IMR-90 (cell line): ENCODE measurements at regions not wholly inside any gene's neighbourhood (a gene's known extent, or its start where the extent isn't known, plus 50 kb on each side); places are given as distances from the start of the nearest gene placed in this dataset.
A peak's percentile ranks its signal among the peaks of the same experiment; 100 is the strongest.

Experiments used
- ATAC-seq: fragments of 200-7000 bp; cut with Tn5 transposase; 2 replicates; pipeline ENCODE4 v1.9.1; 2020; ENCODE audit warnings: low read depth, mild to moderate bottlenecking, moderate library complexity
- BruUV-seq: library from RNA; stranded (reverse); fragments of 400-500 nt; replicated peaks from 2 replicates; lab custom pipeline; 2021; lab: Mats Ljungman, UMichigan
- CTCF ChIA-PET: fragments of 300-600 bp; formaldehyde crosslinking; extraction: SDS; loops from one replicate; lab custom pipeline; 2021; ENCODE audit warnings: antibody characterized with exemption; lab: Yijun Ruan, JAX
- POLR2A ChIA-PET: fragments of 300-600 bp; sonication (Branson Sonifier 250); formaldehyde crosslinking; loops from one replicate; lab custom pipeline; 2022; ENCODE audit warnings: antibody characterized with exemption; ENCODE audit not compliant: unreplicated experiment; lab: Charles Lee
- DNase-seq: peaks from one replicate; pipeline ENCODE4 v3.0.0; 2013
- H2AFZ ChIP-seq: replicated peaks from 2 replicates; pipeline ENCODE3; 2013; ENCODE audit warnings: low read length, mild to moderate bottlenecking; ENCODE audit not compliant: poor library complexity
- H2AK5ac ChIP-seq: 2 replicates; pipeline ENCODE4 v1.6.1; 2013; ENCODE audit warnings: low read depth, low read length, inconsistent platforms
- H2AK9ac ChIP-seq: replicated peaks from 2 replicates; pipeline ENCODE3; 2013; ENCODE audit warnings: mild to moderate bottlenecking, low read depth, low read length, moderate library complexity; ENCODE audit not compliant: poor library complexity
- H2BK120ac ChIP-seq: 2 replicates; pipeline ENCODE4 v1.6.1; 2013; ENCODE audit warnings: low read depth, low read length, inconsistent platforms
- H2BK15ac ChIP-seq: 3 replicates; pipeline ENCODE4 v1.6.1; 2013; ENCODE audit warnings: low read depth, low read length, inconsistent platforms
- H2BK20ac ChIP-seq: 2 replicates; pipeline ENCODE4 v1.6.1; 2013; ENCODE audit warnings: low read depth, mild to moderate bottlenecking, inconsistent platforms, low read length, moderate library complexity
- H2BK5ac ChIP-seq: 2 replicates; pipeline ENCODE4 v1.6.1; 2013; ENCODE audit warnings: mild to moderate bottlenecking, low read depth, low read length, inconsistent platforms; ENCODE audit not compliant: poor library complexity, severe bottlenecking
- H3K14ac ChIP-seq: replicated peaks from 2 replicates; pipeline ENCODE4 v1.6.1; 2013; ENCODE audit warnings: low read depth, low read length, inconsistent platforms
- H3K18ac ChIP-seq: 2 replicates; pipeline ENCODE4 v1.6.1; 2013; ENCODE audit warnings: low read depth, low read length, control low read depth
- H3K23ac ChIP-seq: 2 replicates; pipeline ENCODE4 v1.6.1; 2013; ENCODE audit warnings: low read depth, low read length, inconsistent platforms
- H3K27ac ChIP-seq: 2 replicates; pipeline ENCODE4 v1.5.1; 2013; ENCODE audit warnings: mild to moderate bottlenecking, control low read depth, low read length; ENCODE audit not compliant: insufficient read depth
- H3K27me3 ChIP-seq: 2 replicates; pipeline ENCODE4 v1.6.1; 2013; ENCODE audit warnings: low read length; ENCODE audit not compliant: control insufficient read depth, insufficient read depth
- H3K36me3 ChIP-seq: 2 replicates; pipeline ENCODE4 v1.6.1; 2013; ENCODE audit warnings: low read length, mixed read lengths; ENCODE audit not compliant: control insufficient read depth, insufficient read depth
- H3K4ac ChIP-seq: 2 replicates; pipeline ENCODE4 v1.6.1; 2013; ENCODE audit warnings: low read depth, low read length, inconsistent platforms
- H3K4me1 ChIP-seq: 2 replicates; pipeline ENCODE4 v1.6.1; 2013; ENCODE audit warnings: low read length, mixed read lengths; ENCODE audit not compliant: control insufficient read depth, insufficient read depth
- H3K4me2 ChIP-seq: 2 replicates; pipeline ENCODE4 v1.6.1; 2013; ENCODE audit warnings: low read depth, mild to moderate bottlenecking, control low read depth, low read length, moderate library complexity
- H3K4me3 ChIP-seq: 2 replicates; pipeline ENCODE4 v1.5.1; 2013; ENCODE audit warnings: low read depth, mild to moderate bottlenecking, control low read depth, low read length, moderate library complexity; ENCODE audit not compliant: insufficient read depth
- H3K56ac ChIP-seq: 2 replicates; pipeline ENCODE4 v1.6.1; 2013; ENCODE audit warnings: low read length, inconsistent platforms; ENCODE audit not compliant: insufficient read depth; ENCODE audit errors: extremely low read depth
- H3K79me1 ChIP-seq, 2 experiments: 2 replicates each; pipeline ENCODE4 v1.6.1; 2013; ENCODE audit warnings: low read length in 2 of 2, inconsistent platforms in 1 of 2, low read depth in 1 of 2
- H3K9ac ChIP-seq: 2 replicates; pipeline ENCODE4 v1.6.1; 2013; ENCODE audit warnings: low read depth, low read length, control low read depth
- H3K9me1 ChIP-seq: 2 replicates; pipeline ENCODE4 v1.6.1; 2013; ENCODE audit warnings: low read length, inconsistent platforms; ENCODE audit not compliant: insufficient read depth
- H3K9me3 ChIP-seq: 2 replicates; pipeline ENCODE4 v1.6.1; 2013; ENCODE audit warnings: low read length; ENCODE audit not compliant: control insufficient read depth, insufficient read depth
- H4K20me1 ChIP-seq: 2 replicates; pipeline ENCODE4 v1.6.1; 2013; ENCODE audit warnings: low read length, inconsistent platforms; ENCODE audit not compliant: insufficient read depth
- H4K5ac ChIP-seq: 2 replicates; pipeline ENCODE4 v1.6.1; 2013; ENCODE audit warnings: mild to moderate bottlenecking, low read depth, low read length, control low read depth
- H4K8ac ChIP-seq, 2 experiments: 2 replicates each; pipeline ENCODE4 v1.6.1; 2013; ENCODE audit warnings: low read depth in 2 of 2, low read length in 2 of 2, control low read depth in 1 of 2, inconsistent platforms in 1 of 2
- H4K91ac ChIP-seq: 2 replicates; pipeline ENCODE4 v1.6.1; 2013; ENCODE audit warnings: low read depth, low read length, inconsistent platforms; ENCODE audit not compliant: insufficient read depth
- CHD1 ChIP-seq: IDR thresholded peaks from 2 replicates; pipeline ENCODE4 v1.6.1; 2012; ENCODE audit warnings: low read depth, low read length, improper control_type of control experiment
- CTCF ChIP-seq: conservative IDR thresholded peaks from 2 replicates; pipeline ENCODE4 v1.5.1; 2012; ENCODE audit warnings: mild to moderate bottlenecking, low read depth, low read length, improper control_type of control experiment
- FOS ChIP-seq: fragments of 150-350 bp; IDR thresholded peaks from 2 replicates; pipeline ENCODE4 v1.6.1; 2016; ENCODE audit warnings: low read depth, low read length
- MAFK ChIP-seq: IDR thresholded peaks from 2 replicates; pipeline ENCODE4 v1.6.1; 2012; ENCODE audit warnings: low read depth, low read length, improper control_type of control experiment
- MAZ ChIP-seq: IDR thresholded peaks from 2 replicates; pipeline ENCODE4 v1.6.1; 2012; ENCODE audit warnings: low read depth, mild to moderate bottlenecking, low read length, improper control_type of control experiment, moderate library complexity, borderline replicate concordance
- NFE2L2 ChIP-seq: fragments of 150-350 bp; IDR thresholded peaks from 2 replicates; pipeline ENCODE4 v1.6.1; 2016; ENCODE audit warnings: low read depth, mild to moderate bottlenecking, low read length
- RCOR1 ChIP-seq: IDR thresholded peaks from 2 replicates; pipeline ENCODE4 v1.6.1; 2012; ENCODE audit warnings: mild to moderate bottlenecking, low read length, improper control_type of control experiment; ENCODE audit not compliant: insufficient replicate concordance
- RFX5 ChIP-seq: IDR thresholded peaks from 2 replicates; pipeline ENCODE4 v1.8.0; 2012; ENCODE audit warnings: low read depth, mild to moderate bottlenecking, low read length, moderate library complexity
- SMC3 ChIP-seq: fragments of 150-350 bp; IDR thresholded peaks from 2 replicates; pipeline ENCODE4 v1.6.1; 2016; ENCODE audit warnings: low read depth, mild to moderate bottlenecking, antibody characterized with exemption, low read length, moderate library complexity
- WGBS, 2 experiments: methylation state at CpG; one replicate each; pipeline versions ENCODE4 v1.1.5 to v1.1.7; 2013; ENCODE audit warnings: missing lambda C conversion rate in 2 of 2; ENCODE audit not compliant: insufficient read length in 1 of 2; ENCODE audit errors: extremely low coverage in 2 of 2; 5-methylcytosine and 5-hydroxymethylcytosine counted together
- dilution Hi-C: fragments of 300-500 bp; cut with HindIII; formaldehyde crosslinking; loops from one replicate; pipeline ENCODE4 v1.14.3; 2018; ENCODE audit warnings: low sequenced_read_pairs; ENCODE audit not compliant: unreplicated experiment
- in situ Hi-C: fragments of 300-500 bp; cut with MboI; formaldehyde crosslinking; loops from 3 replicates; pipeline ENCODE4 v1.14.3; 2019; ENCODE audit warnings: low sequenced_read_pairs, inconsistent platforms, mixed read lengths
- intact Hi-C: fragments of 100-400 bp; cut with micrococcal nuclease; formaldehyde crosslinking; loops from 2 replicates; pipeline ENCODE4 v1.10.0; 2022

DNA sequence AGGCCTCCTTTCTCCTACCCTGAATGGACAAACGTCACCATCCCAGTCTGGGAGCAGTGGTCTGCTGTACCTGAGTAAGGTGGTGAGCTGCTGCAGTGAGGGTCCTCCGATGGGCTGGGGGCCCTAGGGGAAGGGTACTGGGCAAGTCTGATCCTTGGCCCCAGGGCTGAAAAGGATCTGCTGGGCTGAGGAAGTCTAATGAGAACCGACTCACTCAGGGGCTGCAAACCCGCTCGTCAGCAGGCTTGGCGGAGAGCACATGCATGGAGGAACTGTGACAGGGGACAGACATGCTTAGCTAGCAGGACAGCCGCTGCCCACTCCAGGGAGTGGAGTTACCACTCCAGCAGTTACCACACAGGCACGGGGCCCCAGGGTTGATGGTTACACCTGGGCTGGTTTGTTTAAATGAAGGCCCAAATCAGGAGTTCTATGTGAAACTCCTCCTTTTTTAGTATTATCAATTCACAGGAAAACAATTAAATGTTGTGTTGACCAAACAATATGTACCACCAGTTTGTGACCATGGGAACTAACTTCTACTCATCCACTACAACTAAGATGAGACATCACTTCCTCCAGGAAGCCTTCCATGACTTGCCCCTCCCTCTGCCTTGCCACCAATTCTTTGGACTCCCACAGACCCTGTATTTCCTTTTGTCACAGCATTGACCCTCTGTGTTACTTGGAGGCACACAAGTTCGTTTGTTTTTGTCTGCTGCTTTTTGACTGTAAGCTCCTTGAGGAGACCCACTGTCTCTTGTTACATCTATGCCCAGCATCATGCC is 56.1 kb upstream of the CPLX2 start:
- ChIA-PET POLR2A (interaction anchor here (0.6 kb wide), 1 partner anchor 12 kb away, joined by 3 read pairs; no protein-coding TSS in a partner anchor), CTCF (no interaction called here)
- H3K27ac ChIP-seq: no peak overlapping the region
- no peak overlapping the region for H2BK5ac ChIP-seq
- peaks cover 6% of the 10 kb centered on the region; the same call in 1 of the 2 replicates for H3K4me1 ChIP-seq
- H2AFZ ChIP-seq: peak overlapping the region; percentile 24
- no peak overlapping the region for H3K56ac ChIP-seq
- no peak overlapping the region; the same call in 1 of the 2 replicates for H3K4me2 ChIP-seq
- no peak overlapping the region; the same call in 1 of the 2 replicates for H3K18ac ChIP-seq
- no peaks in the 10 kb centered on the region for H3K9me1 ChIP-seq
- H3K23ac ChIP-seq: no peak overlapping the region
- no peak overlapping the region for H4K8ac ChIP-seq
- H4K20me1 ChIP-seq: no peaks in the 10 kb centered on the region
- in situ Hi-C loops (no loop called here), dilution Hi-C loops (no loop called here), intact Hi-C loops (no loop called here)
- H3K36me3 ChIP-seq: no peaks in the 10 kb centered on the region
- H3K79me1 ChIP-seq: no peaks in the 10 kb centered on the region
- ATAC-seq: no peak
- TF ChIP-seq CHD1 (no peak), RFX5 (no peak), FOS (no peak), MAFK (no peak), NFE2L2 (no peak), RCOR1 (no peak), SMC3 (no peak), MAZ (no peak), CTCF (no peak)
- no TSS peak for BruUV-seq
- H2BK20ac ChIP-seq: no peak overlapping the region
- DNase-seq: no peak
- no peak overlapping the region for H4K91ac ChIP-seq
- no peak overlapping the region for H2AK9ac ChIP-seq
- no peaks in the 10 kb centered on the region for H3K9me3 ChIP-seq
- H2BK15ac ChIP-seq: no peak overlapping the region
- H3K4ac ChIP-seq: no peak overlapping the region
- WGBS, 2 experiments: 87% methylated on average over 4 of the region's 9 CpGs; no CpG with 5 or more reads in 1 of the 2 experiments
- no peak overlapping the region for H3K14ac ChIP-seq
- H2BK120ac ChIP-seq: no peak overlapping the region
- H3K9ac ChIP-seq: no peak overlapping the region
- no peak overlapping the region for H3K4me3 ChIP-seq
- no peak overlapping the region for H2AK5ac ChIP-seq
- no peak overlapping the region for H4K5ac ChIP-seq
- peaks cover 2% of the 10 kb centered on the region for H3K27me3 ChIP-seq
